Esophagus muscularis mucosa (tissue), 4 donors: ENCODE measurements at regions not wholly inside any gene's neighbourhood (a gene's known extent, or its start where the extent isn't known, plus 50 kb on each side); places are given as distances from the start of the nearest gene placed in this dataset.

Source experiments
- CTCF ChIP-seq, 3 experiments: fragments of 200-600 bp in 2 of 3; fragments of 450-650 bp in 1 of 3; sonication (generic) in 2 of 3; IDR thresholded peaks; one replicate each; pipeline ENCODE4 v1.5.1; 2017 to 2019; ENCODE audit warnings: antibody characterized with exemption in 3 of 3, mild to moderate bottlenecking in 2 of 3, moderate library complexity in 1 of 3
- EP300 ChIP-seq: sonication (generic); formaldehyde crosslinking; IDR thresholded peaks from one replicate; pipeline ENCODE4 v1.6.1; 2017; ENCODE audit warnings: antibody characterized with exemption
- POLR2A ChIP-seq: fragments of 450-650 bp; IDR thresholded peaks from one replicate; pipeline ENCODE4 v1.6.1; 2017; ENCODE audit warnings: antibody characterized with exemption, moderate library complexity, mild to moderate bottlenecking, low read depth
- POLR2AphosphoS5 ChIP-seq, 2 donors: sonication (generic); formaldehyde crosslinking; IDR thresholded peaks; one replicate each; pipeline ENCODE4 v1.6.1; 2017; ENCODE audit warnings: antibody characterized with exemption in 2 of 2

GRCh38 chr12:47556261-47557030 lies 149.4 kb downstream of the RPAP3 start:
- TF ChIP-seq EP300 (no peak), CTCF (IDR thresholded peaks at IDR 0.05) (no peak), POLR2A (no peak), POLR2AphosphoS5 (IDR thresholded peaks at IDR 0.05) (no peak)
